H1 (cell line): ENCODE measurements at regions not wholly inside any gene's neighbourhood (a gene's known extent, or its start where the extent isn't known, plus 50 kb on each side); places are given as distances from the start of the nearest gene placed in this dataset.

ENCODE experiments used
- CTCF ChIA-PET: fragments of 300-600 bp; sonication (Branson Sonifier 250); formaldehyde crosslinking; loops from one replicate; lab custom pipeline; 2021; ENCODE audit not compliant: partially characterized antibody; lab: Charles Lee
- POLR2A ChIA-PET: fragments of 300-600 bp; sonication (Branson Sonifier 250); formaldehyde crosslinking; loops from one replicate; lab custom pipeline; 2021; ENCODE audit warnings: inconsistent platforms; ENCODE audit not compliant: partially characterized antibody; lab: Charles Lee
- DNase-seq, 2 experiments: peaks; one replicate each; pipeline versions ENCODE4 v3.0.0 to v3.0.0-alpha.2; 2010 to 2022; ENCODE audit warnings: low spot score in 2 of 2, low read depth in 1 of 2, mixed read lengths in 1 of 2
- FAIRE-seq: peaks from 2 replicates; lab custom pipeline; 2011; peaks lifted over from hg19 to GRCh38; lab: Jason Lieb, UNC
- H2AFZ ChIP-seq: 2 replicates; pipeline ENCODE4 v1.8.1; 2012; ENCODE audit warnings: low read length, inconsistent platforms
- H2AK5ac ChIP-seq: 2 replicates; pipeline ENCODE4 v1.6.1; 2013; ENCODE audit warnings: low read depth, low read length
- H2BK120ac ChIP-seq: replicated peaks from 2 replicates; pipeline ENCODE3; 2013; ENCODE audit warnings: low read depth, low read length, inconsistent platforms
- H2BK12ac ChIP-seq: 2 replicates; pipeline ENCODE4 v1.6.1; 2013; ENCODE audit warnings: low read depth, low read length
- H2BK15ac ChIP-seq: 2 replicates; pipeline ENCODE4 v1.6.1; 2013; ENCODE audit warnings: low read length
- H2BK20ac ChIP-seq: 2 replicates; pipeline ENCODE4 v1.6.1; 2013; ENCODE audit warnings: low read length
- H2BK5ac ChIP-seq: 2 replicates; pipeline ENCODE4 v1.6.1; 2013; ENCODE audit warnings: low read depth, low read length
- H3K14ac ChIP-seq: 2 replicates; pipeline ENCODE4 v1.6.1; 2013; ENCODE audit warnings: inconsistent platforms; ENCODE audit not compliant: insufficient read length
- H3K18ac ChIP-seq: 2 replicates; pipeline ENCODE4 v1.6.1; 2013; ENCODE audit warnings: low read length; ENCODE audit errors: extremely low read depth
- H3K23ac ChIP-seq: 2 replicates; pipeline ENCODE4 v1.6.1; 2013; ENCODE audit warnings: inconsistent platforms; ENCODE audit not compliant: insufficient read length
- H3K23me2 ChIP-seq: 2 replicates; pipeline ENCODE4 v1.6.1; 2013; ENCODE audit warnings: low read depth, low read length
- H3K27ac ChIP-seq: 2 replicates; pipeline ENCODE4 v1.6.1; 2011; ENCODE audit warnings: low read depth, low read length, inconsistent platforms
- H3K27me3 ChIP-seq, 4 experiments: replicated peaks in 1 of 4; 1 replicate in 1 of 4; 2 replicates in 3 of 4; pipeline versions ENCODE4 v1.6.1 to v1.8.1; 2011 to 2013; ENCODE audit warnings: low read length in 3 of 4, mild to moderate bottlenecking in 3 of 4, inconsistent platforms in 2 of 4, mixed read lengths in 2 of 4, moderate library complexity in 1 of 4; ENCODE audit not compliant: control insufficient read depth in 3 of 4, insufficient read depth in 3 of 4; ENCODE audit errors: extremely low read depth in 1 of 4
- H3K36me3 ChIP-seq, 4 experiments: 2 replicates each; pipeline versions ENCODE4 v1.6.1 to v1.8.1; 2011 to 2013; ENCODE audit warnings: mild to moderate bottlenecking in 4 of 4, low read length in 3 of 4, moderate library complexity in 2 of 4, control low read depth in 1 of 4, inconsistent platforms in 1 of 4; ENCODE audit not compliant: insufficient read depth in 4 of 4, control insufficient read depth in 2 of 4
- H3K4ac ChIP-seq: replicated peaks from 2 replicates; pipeline ENCODE3; 2013; ENCODE audit warnings: low read length, low read depth, mixed read lengths, inconsistent platforms; ENCODE audit not compliant: insufficient read length
- H3K4me1 ChIP-seq, 4 experiments: replicated peaks in 1 of 4; 1 replicate in 1 of 4; 2 replicates in 3 of 4; pipeline versions ENCODE4 v1.6.1 to v1.8.1; 2011 to 2013; ENCODE audit warnings: low read length in 3 of 4, inconsistent platforms in 2 of 4, mixed read lengths in 1 of 4; ENCODE audit not compliant: insufficient read depth in 4 of 4, control insufficient read depth in 3 of 4
- H3K4me2 ChIP-seq, 2 experiments: 2 replicates each; pipeline versions ENCODE4 v1.6.1 to v1.8.1; 2011 to 2013; ENCODE audit warnings: low read depth in 2 of 2, low read length in 2 of 2, control low read depth in 1 of 2, inconsistent platforms in 1 of 2, mild to moderate bottlenecking in 1 of 2; ENCODE audit not compliant: insufficient read depth in 1 of 2
- H3K4me3 ChIP-seq, 4 experiments: fragments of 200-600, 300-600 bp in 1 of 4; sonication (generic), shearing (Covaris generic), sonication (Bioruptor Twin) in 1 of 4; 2 replicates each; pipeline versions ENCODE4 v1.5.1 to v1.8.1; 2011 to 2016; ENCODE audit warnings: low read length in 4 of 4, low read depth in 3 of 4, control low read depth in 2 of 4, inconsistent platforms in 2 of 4, mild to moderate bottlenecking in 2 of 4, mixed read lengths in 1 of 4, moderate library complexity in 1 of 4; ENCODE audit not compliant: insufficient read depth in 2 of 4; ENCODE audit errors: extremely low read depth in 1 of 4
- H3K56ac ChIP-seq: replicated peaks from 2 replicates; pipeline ENCODE3; 2013; ENCODE audit warnings: low read depth, mild to moderate bottlenecking, mixed read lengths, low read length, inconsistent platforms; ENCODE audit not compliant: insufficient read length
- H3K79me1 ChIP-seq: 2 replicates; pipeline ENCODE4 v1.6.1; 2013; ENCODE audit warnings: low read depth, low read length, control low read depth
- H3K79me2 ChIP-seq, 2 experiments: 2 replicates each; pipeline versions ENCODE4 v1.6.1 to v1.8.1; 2012 to 2013; ENCODE audit warnings: low read length in 2 of 2, mild to moderate bottlenecking in 2 of 2, inconsistent platforms in 1 of 2; ENCODE audit not compliant: insufficient read depth in 2 of 2, control insufficient read depth in 1 of 2
- H3K9ac ChIP-seq, 4 experiments: replicated peaks in 1 of 4; 1 replicate in 1 of 4; 2 replicates in 3 of 4; pipeline versions ENCODE4 v1.6.1 to v1.8.1; 2011 to 2013; ENCODE audit warnings: low read depth in 3 of 4, low read length in 3 of 4, control low read depth in 2 of 4, mild to moderate bottlenecking in 2 of 4, moderate library complexity in 2 of 4, inconsistent platforms in 1 of 4; ENCODE audit errors: extremely low read depth in 1 of 4
- H3K9me3 ChIP-seq, 2 experiments: 2 replicates each; pipeline versions ENCODE4 v1.6.1 to v1.8.1; 2012 to 2013; ENCODE audit warnings: mild to moderate bottlenecking in 2 of 2, moderate library complexity in 2 of 2, control low read depth in 1 of 2, inconsistent platforms in 1 of 2, low read depth in 1 of 2, low read length in 1 of 2, mixed read lengths in 1 of 2; ENCODE audit not compliant: insufficient read depth in 2 of 2
- H4K20me1 ChIP-seq, 2 experiments: replicated peaks in 1 of 2; 2 replicates each; pipeline versions ENCODE3 to v1.8.1; 2011 to 2013; ENCODE audit warnings: inconsistent platforms in 2 of 2, low read length in 2 of 2, mild to moderate bottlenecking in 1 of 2; ENCODE audit not compliant: insufficient read depth in 2 of 2, control insufficient read depth in 1 of 2
- H4K5ac ChIP-seq: 2 replicates; pipeline ENCODE4 v1.6.1; 2013; ENCODE audit warnings: low read length, low read depth, mixed read lengths, inconsistent platforms; ENCODE audit not compliant: insufficient read length
- H4K8ac ChIP-seq: 2 replicates; pipeline ENCODE4 v1.8.0; 2013; ENCODE audit warnings: mild to moderate bottlenecking, moderate library complexity, low read length, inconsistent platforms; ENCODE audit not compliant: insufficient read depth; ENCODE audit errors: extremely low read depth
- H4K91ac ChIP-seq: replicated peaks from 2 replicates; pipeline ENCODE3; 2013; ENCODE audit warnings: low read length, mixed read lengths, inconsistent platforms; ENCODE audit not compliant: insufficient read length
- EGR1 ChIP-seq: IDR thresholded peaks from 2 replicates; pipeline ENCODE4 v1.6.1; 2011; ENCODE audit warnings: low read depth, low read length, borderline replicate concordance
- WGBS, 2 experiments: shearing (Covaris generic) in 1 of 2; methylation state at CpG; one replicate each; pipeline versions ENCODE4 v1.1.6 to v1.1.7; 2013 to 2015; ENCODE audit warnings: low lambda C conversion rate in 2 of 2, mixed read lengths in 2 of 2, inconsistent platforms in 1 of 2, low coverage in 1 of 2, missing lambda C conversion rate in 1 of 2; ENCODE audit not compliant: insufficient replicate concordance in 2 of 2, insufficient coverage in 1 of 2, insufficient read length in 1 of 2; ENCODE audit errors: extremely low coverage in 1 of 2, missing lambda C conversion rate in 1 of 2; 5-methylcytosine and 5-hydroxymethylcytosine counted together

DNA sequence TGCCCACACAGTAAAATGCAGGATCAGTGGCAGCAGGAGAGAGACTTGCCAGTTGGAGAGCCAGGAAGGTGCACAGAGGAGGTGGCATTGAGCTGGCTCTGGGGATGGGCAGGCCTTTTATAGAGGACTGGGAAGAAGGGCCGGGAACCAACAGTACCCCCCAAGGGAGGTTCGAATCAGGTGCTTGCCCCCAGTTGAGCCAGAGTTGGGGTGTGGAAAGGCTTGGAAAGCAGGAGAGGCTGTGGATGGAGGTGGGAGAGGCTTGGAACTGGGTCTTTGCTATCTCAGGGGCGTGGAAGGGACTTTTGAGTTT is 107.6 kb downstream of the KLF13 start:
- H2BK20ac ChIP-seq = no peak overlapping the region
- H2BK12ac ChIP-seq = 0 out of 2 replicates have a peak overlapping the region, but pooled peaks have one; percentile 17
- H3K4ac ChIP-seq = no peak overlapping the region
- no peak overlapping the region for H3K4me2 ChIP-seq
- no peak for FAIRE-seq
- H3K14ac ChIP-seq = no peak overlapping the region
- no peaks in the 10 kb centered on the region for H3K79me1 ChIP-seq
- H3K27ac ChIP-seq = no peak overlapping the region
- H2AFZ ChIP-seq = no peak overlapping the region
- no peak overlapping the region for H3K4me3 ChIP-seq
- H2AK5ac ChIP-seq = no peak overlapping the region; the same call in 1 of the 2 replicates
- no peaks in the 10 kb centered on the region for H3K27me3 ChIP-seq
- no peaks in the 10 kb centered on the region for H3K23me2 ChIP-seq
- H4K8ac ChIP-seq = no peak overlapping the region
- ChIA-PET CTCF (interaction anchor here (0.6 to 15.1 kb wide), 35 partner anchors 8 to 633 kb away, joined by 3 to 199 read pairs (median 5); no protein-coding TSS in a partner anchor), POLR2A (interaction anchor here (0.9 to 1.4 kb wide), 2 partner anchors 21 to 38 kb away, joined by 3 to 7 read pairs; no protein-coding TSS in a partner anchor)
- H2BK15ac ChIP-seq = no peak overlapping the region
- no peaks in the 10 kb centered on the region for H3K36me3 ChIP-seq
- H3K9me3 ChIP-seq = no peaks in the 10 kb centered on the region
- H3K9ac ChIP-seq = no peak overlapping the region
- H4K5ac ChIP-seq = no peak overlapping the region
- H3K18ac ChIP-seq = no peak overlapping the region
- no peak overlapping the region for H4K91ac ChIP-seq
- no peak overlapping the region for H2BK5ac ChIP-seq
- 81% methylated on average over 3 of the region's 3 CpGs; no CpG with 5 or more reads in 1 of the 2 experiments for WGBS, 2 experiments
- H4K20me1 ChIP-seq = no peaks in the 10 kb centered on the region
- H3K79me2 ChIP-seq = no peaks in the 10 kb centered on the region
- no peak overlapping the region for H2BK120ac ChIP-seq
- DNase-seq = no peak
- H3K56ac ChIP-seq = no peak overlapping the region
- TF ChIP-seq EGR1 = no peak
- TF ChIP-seq, all 59 proteins: peak for 0
- no peaks in the 10 kb centered on the region; a peak in 1 of 7 replicates for H3K4me1 ChIP-seq
- no peak overlapping the region for H3K23ac ChIP-seq
